ENCODE measurements at regions not wholly inside any gene's neighbourhood (a gene's known extent, or its start where the extent isn't known, plus 50 kb on each side); places are given as distances from the start of the nearest gene placed in this dataset.

- no peak for DNase-seq (ENCODE audit: low spot score)
Measured at GRCh38 chr9:7946458-7946857, 146.9 kb upstream of the DMAC1 start.

- no peak for DNase-seq (ENCODE audit: low spot score)
Measured at GRCh38 chr9:7944572-7944971, 145.0 kb upstream of the DMAC1 start.

GRCh38 chr9:7937761-7938491 lies 138.3 kb upstream of the DMAC1 start:
- DNase-seq (ENCODE audit: low spot score): no peak

GRCh38 chr9:7936996-7937395 lies 137.4 kb upstream of the DMAC1 start:
- no peak for DNase-seq (ENCODE audit: low spot score)

- DNase-seq (ENCODE audit: low spot score): no peak
Measured at GRCh38 chr9:7936163-7936562, 136.6 kb upstream of the DMAC1 start.

- no peak for DNase-seq (ENCODE audit: low spot score)
Measured at GRCh38 chr9:7935681-7936080, 136.1 kb upstream of the DMAC1 start.

GRCh38 chr9:7932767-7933166 lies 133.2 kb upstream of the DMAC1 start:
- no peak for DNase-seq (ENCODE audit: low spot score)

GRCh38 chr9:7930613-7931012 lies 131.0 kb upstream of the DMAC1 start:
- no peak for DNase-seq (ENCODE audit: low spot score)

- no peak for DNase-seq (ENCODE audit: low spot score)
Measured at GRCh38 chr9:7921545-7922197, 122.1 kb upstream of the DMAC1 start.

- DNase-seq (ENCODE audit: low spot score): no peak
Measured at GRCh38 chr9:7912037-7912535, 112.5 kb upstream of the DMAC1 start.

- no peak for DNase-seq (ENCODE audit: low spot score)
Measured at GRCh38 chr9:7910426-7911020, 110.9 kb upstream of the DMAC1 start.

GRCh38 chr9:7909537-7909936 lies 110.0 kb upstream of the DMAC1 start:
- DNase-seq (ENCODE audit: low spot score): no peak

GRCh38 chr9:7907551-7908337 lies 108.2 kb upstream of the DMAC1 start:
- DNase-seq (ENCODE audit: low spot score): no peak

- no peak for DNase-seq (ENCODE audit: low spot score)
Measured at GRCh38 chr9:7906783-7907550, 107.4 kb upstream of the DMAC1 start.

GRCh38 chr9:7901621-7902020 lies 102.0 kb upstream of the DMAC1 start:
- no peak for DNase-seq (ENCODE audit: low spot score)

- no peak for DNase-seq (ENCODE audit: low spot score)
Measured at GRCh38 chr9:7900541-7900940, 101.0 kb upstream of the DMAC1 start.

GRCh38 chr9:7899753-7900152 lies 100.2 kb upstream of the DMAC1 start:
- no peak for DNase-seq (ENCODE audit: low spot score)

- DNase-seq (ENCODE audit: low spot score): no peak
Measured at GRCh38 chr9:7894231-7894630, 94.7 kb upstream of the DMAC1 start.

- DNase-seq (ENCODE audit: low spot score): no peak
Measured at GRCh38 chr9:7892975-7893374, 93.4 kb upstream of the DMAC1 start.

- peak; percentile 47 for DNase-seq (ENCODE audit: low spot score)
Measured at GRCh38 chr9:7879551-7880245, 80.1 kb upstream of the DMAC1 start.

Data from iPS-NIHi11 (cell line).